ENCODE measurements at regions not wholly inside any gene's neighbourhood (a gene's known extent, or its start where the extent isn't known, plus 50 kb on each side); places are given as distances from the start of the nearest gene placed in this dataset.

- TF ChIP-seq, protein P1, sequence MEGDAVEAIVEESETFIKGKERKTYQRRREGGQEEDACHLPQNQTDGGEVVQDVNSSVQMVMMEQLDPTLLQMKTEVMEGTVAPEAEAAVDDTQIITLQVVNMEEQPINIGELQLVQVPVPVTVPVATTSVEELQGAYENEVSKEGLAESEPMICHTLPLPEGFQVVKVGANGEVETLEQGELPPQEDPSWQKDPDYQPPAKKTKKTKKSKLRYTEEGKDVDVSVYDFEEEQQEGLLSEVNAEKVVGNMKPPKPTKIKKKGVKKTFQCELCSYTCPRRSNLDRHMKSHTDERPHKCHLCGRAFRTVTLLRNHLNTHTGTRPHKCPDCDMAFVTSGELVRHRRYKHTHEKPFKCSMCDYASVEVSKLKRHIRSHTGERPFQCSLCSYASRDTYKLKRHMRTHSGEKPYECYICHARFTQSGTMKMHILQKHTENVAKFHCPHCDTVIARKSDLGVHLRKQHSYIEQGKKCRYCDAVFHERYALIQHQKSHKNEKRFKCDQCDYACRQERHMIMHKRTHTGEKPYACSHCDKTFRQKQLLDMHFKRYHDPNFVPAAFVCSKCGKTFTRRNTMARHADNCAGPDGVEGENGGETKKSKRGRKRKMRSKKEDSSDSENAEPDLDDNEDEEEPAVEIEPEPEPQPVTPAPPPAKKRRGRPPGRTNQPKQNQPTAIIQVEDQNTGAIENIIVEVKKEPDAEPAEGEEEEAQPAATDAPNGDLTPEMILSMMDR (IDR thresholded peaks at IDR 0.05), result no peak
- TF ChIP-seq POLR2A (IDR thresholded peaks at IDR 0.05), result no peak
Measured at GRCh38 chr17:36717088-36717487, 115.7 kb downstream of the MRM1 start.

Measured in tibial nerve (tissue), 3 donors.